Naive thymus-derived CD8-positive, alpha-beta T cell (primary cell): ENCODE measurements at regions not wholly inside any gene's neighbourhood (a gene's known extent, or its start where the extent isn't known, plus 50 kb on each side); places are given as distances from the start of the nearest gene placed in this dataset.
"Not testable (repeated sequence)": the region's sequence is repeated elsewhere in the genome, so short reads cannot be mapped to it uniquely, and the experiment has no call there.

ENCODE experiments used
- ATAC-seq, 2 donors: fragments of 150-1000 bp; cut with Tn5 transposase in 1 of 2; sonication (Bioruptor Pico), chemical (Tn5 transposase) in 1 of 2; 1 replicate in 1 of 2; 2 replicates in 1 of 2; pipeline ENCODE4 v1.10.0; 2021; ENCODE audit warnings: mild to moderate bottlenecking in 2 of 2, moderate library complexity in 2 of 2
- POLR2A ChIA-PET: fragments of 350-600 bp; sonication (Branson Sonifier 250); formaldehyde crosslinking; loops from one replicate; lab custom pipeline; 2021; ENCODE audit warnings: antibody characterized with exemption; lab: Charles Lee
- DNase-seq, 10 donors: peaks; one replicate each; pipeline versions ENCODE4 v3.0.0 to v3.0.0-alpha.2; 2020 to 2022
- H3K27ac Mint-ChIP-seq, 10 donors: one replicate each; pipeline ENCODE4 v1.8.0; 2020 to 2022; ENCODE audit warnings: mild to moderate bottlenecking in 10 of 10, mixed read lengths in 10 of 10, moderate library complexity in 4 of 10, inconsistent platforms in 1 of 10
- H3K27me3 Mint-ChIP-seq, 5 donors: one replicate each; pipeline ENCODE4 v1.8.0; 2021 to 2022; ENCODE audit warnings: mixed read lengths in 5 of 5
- H3K36me3 Mint-ChIP-seq, 3 donors: one replicate each; pipeline ENCODE4 v1.8.0; 2020 to 2022; ENCODE audit warnings: mixed read lengths in 3 of 3, mild to moderate bottlenecking in 2 of 3, inconsistent platforms in 1 of 3
- H3K4me1 Mint-ChIP-seq, 4 donors: one replicate each; pipeline ENCODE4 v1.8.0; 2021 to 2022; ENCODE audit warnings: mixed read lengths in 4 of 4
- H3K4me3 Mint-ChIP-seq, 10 donors: one replicate each; pipeline ENCODE4 v1.8.0; 2020 to 2022; ENCODE audit warnings: mild to moderate bottlenecking in 10 of 10, mixed read lengths in 10 of 10, moderate library complexity in 6 of 10, inconsistent platforms in 1 of 10
- H3K9me3 Mint-ChIP-seq, 9 donors: one replicate each; pipeline ENCODE4 v1.8.0; 2020 to 2022; ENCODE audit warnings: mixed read lengths in 9 of 9, mild to moderate bottlenecking in 3 of 9, inconsistent platforms in 1 of 9, moderate library complexity in 1 of 9

DNA sequence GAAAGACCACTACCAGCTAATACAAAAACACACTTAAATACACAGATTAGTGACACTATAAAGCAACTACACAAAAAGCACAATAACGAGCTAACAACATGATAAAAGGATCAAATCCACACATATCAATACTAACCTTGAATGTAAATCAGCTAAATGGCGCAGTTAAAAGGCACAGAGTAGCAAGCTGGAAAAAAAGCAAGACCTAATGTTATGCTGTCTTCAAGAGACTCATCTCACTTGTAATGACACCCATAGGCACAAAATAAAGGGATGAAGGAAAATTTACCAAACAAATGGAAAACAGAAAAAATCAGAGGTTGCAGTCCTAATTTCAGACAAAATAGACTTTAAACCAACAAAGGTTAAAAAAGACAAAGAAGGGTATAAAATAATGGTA is 86.3 kb downstream of the NUS1 start:
- POLR2A ChIA-PET, result no interaction called here
- H3K9me3 Mint-ChIP-seq, result peaks cover 7 to 28% (median 17%) of the 10 kb centered on the region in 9 donors
- no peak overlapping the region for H3K4me3 Mint-ChIP-seq
- no peaks in the 10 kb centered on the region for H3K4me1 Mint-ChIP-seq
- ATAC-seq, result no peak
- H3K36me3 Mint-ChIP-seq, result peaks cover 0 to 12% (median 0%) of the 10 kb centered on the region in 3 donors
- no peak for DNase-seq
- H3K27ac Mint-ChIP-seq, result no peak overlapping the region
- peaks cover 0 to 17% (median 4%) of the 10 kb centered on the region in 5 donors for H3K27me3 Mint-ChIP-seq

GRCh38 chr6:117771403-117771802 is 96.1 kb downstream of the NUS1 start:
- Mint-ChIP-seq H3K4me3 (no peak overlapping the region), H3K4me1 (no peaks in the 10 kb centered on the region), H3K9me3 (peaks cover 0 to 6% (median 0%) of the 10 kb centered on the region in 9 donors), H3K27me3 (peaks cover 0 to 16% (median 1%) of the 10 kb centered on the region in 5 donors), H3K36me3 (no peaks in the 10 kb centered on the region), H3K27ac (no peak overlapping the region)
- DNase-seq (no peak), ATAC-seq (no peak)
- POLR2A ChIA-PET, result no interaction called here

GRCh38 chr6:117776441-117776840 is 101.2 kb downstream of the NUS1 start:
- DNase-seq (no peak), ATAC-seq (no peak)
- Mint-ChIP-seq H3K27ac (no peak overlapping the region), H3K4me3 (no peak overlapping the region), H3K36me3 (no peaks in the 10 kb centered on the region), H3K9me3 (no peaks in the 10 kb centered on the region), H3K4me1 (no peaks in the 10 kb centered on the region), H3K27me3 (peaks cover 4 to 25% (median 10%) of the 10 kb centered on the region in 5 donors)
- POLR2A ChIA-PET, result no interaction called here

GRCh38 chr6:117781550-117781949 is 106.3 kb downstream of the NUS1 start:
- Mint-ChIP-seq H3K27ac (no peak overlapping the region), H3K4me1 (no peaks in the 10 kb centered on the region), H3K36me3 (no peaks in the 10 kb centered on the region), H3K9me3 (peaks cover 0 to 9% (median 0%) of the 10 kb centered on the region in 9 donors), H3K4me3 (no peak overlapping the region), H3K27me3 (peaks cover 7 to 25% (median 13%) of the 10 kb centered on the region in 5 donors)
- POLR2A ChIA-PET, result no interaction called here
- ATAC-seq (no peak), DNase-seq (no peak)

- Mint-ChIP-seq H3K27me3 (peaks cover 7 to 23% (median 13%) of the 10 kb centered on the region in 5 donors), H3K4me3 (no peak overlapping the region), H3K36me3 (no peaks in the 10 kb centered on the region), H3K4me1 (no peaks in the 10 kb centered on the region), H3K9me3 (peaks cover 0 to 9% (median 0%) of the 10 kb centered on the region in 9 donors), H3K27ac (no peak overlapping the region)
- ATAC-seq, result no peak
- POLR2A ChIA-PET, result no interaction called here
- DNase-seq, result no peak
These were observed 108.0 kb downstream of the NUS1 start for GRCh38 chr6:117783279-117783678.

- ATAC-seq, result no peak
- Mint-ChIP-seq H3K4me1 (no peaks in the 10 kb centered on the region), H3K27ac (no peak overlapping the region), H3K27me3 (peaks cover 0 to 15% (median 2%) of the 10 kb centered on the region in 5 donors), H3K4me3 (no peak overlapping the region), H3K9me3 (peaks cover 0 to 9% (median 0%) of the 10 kb centered on the region in 9 donors), H3K36me3 (no peaks in the 10 kb centered on the region)
- POLR2A ChIA-PET, result no interaction called here
- no peak for DNase-seq
These were observed 115.7 kb downstream of the NUS1 start for GRCh38 chr6:117791012-117791411.

GRCh38 chr6:117795234-117795633 is 111.8 kb upstream of the SLC35F1 start:
- Mint-ChIP-seq H3K9me3 (peaks cover 0 to 9% (median 0%) of the 10 kb centered on the region in 9 donors), H3K27ac (no peak overlapping the region), H3K36me3 (no peaks in the 10 kb centered on the region), H3K27me3 (peaks cover 0 to 15% (median 2%) of the 10 kb centered on the region in 5 donors), H3K4me3 (no peak overlapping the region), H3K4me1 (no peaks in the 10 kb centered on the region)
- ATAC-seq (no peak), DNase-seq (no peak)
- POLR2A ChIA-PET, result no interaction called here

GRCh38 chr6:117798819-117799218 is 108.2 kb upstream of the SLC35F1 start:
- H3K36me3 Mint-ChIP-seq, H3K27ac Mint-ChIP-seq, POLR2A ChIA-PET, H3K4me3 Mint-ChIP-seq, ATAC-seq, H3K4me1 Mint-ChIP-seq, DNase-seq: not testable (repeated sequence)
- Mint-ChIP-seq H3K27me3 (peaks cover 0 to 19% (median 6%) of the 10 kb centered on the region in 5 donors), H3K9me3 (peaks cover 0 to 10% (median 0%) of the 10 kb centered on the region in 9 donors)

- POLR2A ChIA-PET, result no interaction called here
- H3K4me3 Mint-ChIP-seq, result no peak overlapping the region
- no peak for ATAC-seq
- DNase-seq, result no peak
- peaks cover 0 to 25% (median 5%) of the 10 kb centered on the region in 9 donors for H3K9me3 Mint-ChIP-seq
- no peak overlapping the region for H3K27ac Mint-ChIP-seq
- no peaks in the 10 kb centered on the region for H3K4me1 Mint-ChIP-seq
- H3K27me3 Mint-ChIP-seq, result peaks cover 0 to 48% (median 7%) of the 10 kb centered on the region in 5 donors
- peaks cover 0 to 7% (median 0%) of the 10 kb centered on the region in 3 donors for H3K36me3 Mint-ChIP-seq
These were observed 96.8 kb upstream of the SLC35F1 start for GRCh38 chr6:117810269-117810668.

DNA sequence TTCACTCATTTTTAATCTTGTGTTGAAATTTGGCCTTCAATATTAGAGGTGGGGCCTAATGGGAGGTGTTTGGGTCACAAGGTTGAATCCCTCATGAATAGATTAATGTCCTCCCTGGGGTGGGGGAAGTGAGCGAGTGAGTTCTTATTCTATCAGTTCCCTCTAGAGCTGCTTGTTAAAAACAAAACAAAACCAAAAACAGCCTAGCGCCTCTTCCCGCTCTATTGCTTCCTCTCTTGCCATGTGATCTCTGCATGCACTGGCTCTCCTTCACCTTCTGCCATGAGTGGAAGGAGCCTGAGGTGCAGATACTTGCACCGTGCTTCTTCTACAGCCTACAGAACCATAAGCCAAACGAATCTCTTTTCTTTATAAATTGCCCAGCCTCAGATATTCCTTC is 89.6 kb upstream of the SLC35F1 start:
- H3K36me3 Mint-ChIP-seq, result peaks cover 0 to 5% (median 0%) of the 10 kb centered on the region in 3 donors
- H3K27ac Mint-ChIP-seq, result no peak overlapping the region
- ATAC-seq (no peak), DNase-seq (no peak)
- peaks cover 0 to 25% (median 8%) of the 10 kb centered on the region in 9 donors for H3K9me3 Mint-ChIP-seq
- POLR2A ChIA-PET, result no interaction called here
- H3K4me1 Mint-ChIP-seq, result no peaks in the 10 kb centered on the region
- H3K27me3 Mint-ChIP-seq, result peaks cover 0 to 11% (median 7%) of the 10 kb centered on the region in 5 donors
- no peak overlapping the region for H3K4me3 Mint-ChIP-seq

GRCh38 chr6:117817992-117818391 is 89.1 kb upstream of the SLC35F1 start:
- H3K27me3 Mint-ChIP-seq, result peaks cover 0 to 11% (median 7%) of the 10 kb centered on the region in 5 donors
- H3K4me1 Mint-ChIP-seq, result no peaks in the 10 kb centered on the region
- ATAC-seq, result no peak
- peaks cover 0 to 25% (median 8%) of the 10 kb centered on the region in 9 donors for H3K9me3 Mint-ChIP-seq
- no peak for DNase-seq
- peaks cover 0 to 5% (median 0%) of the 10 kb centered on the region in 3 donors for H3K36me3 Mint-ChIP-seq
- H3K27ac Mint-ChIP-seq, result no peak overlapping the region
- H3K4me3 Mint-ChIP-seq, result no peak overlapping the region
- POLR2A ChIA-PET, result no interaction called here

DNA sequence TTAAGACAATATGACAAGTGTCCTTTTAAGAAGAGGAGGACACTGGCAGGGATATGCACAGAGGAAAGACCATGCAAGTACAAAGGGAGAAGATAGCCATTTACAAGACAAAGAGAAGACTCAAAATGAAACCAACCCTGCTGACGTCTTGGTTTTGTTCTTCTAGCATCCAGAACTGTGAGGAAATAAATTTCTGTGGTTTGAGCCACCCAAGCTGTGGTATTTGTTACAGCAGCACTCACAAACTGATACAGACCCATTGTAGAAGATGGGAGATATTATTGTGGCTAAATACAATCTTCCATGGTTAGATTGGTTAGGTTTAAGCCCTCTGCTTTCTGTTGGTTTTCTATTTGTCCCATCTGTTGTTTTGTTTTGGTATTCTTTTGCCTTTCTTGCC is 88.6 kb upstream of the SLC35F1 start:
- Mint-ChIP-seq H3K4me1 (no peaks in the 10 kb centered on the region), H3K4me3 (peak overlapping the region in 1 of 10 donors; percentile 29), H3K9me3 (peaks cover 0 to 25% (median 8%) of the 10 kb centered on the region in 9 donors), H3K27ac (no peak overlapping the region), H3K36me3 (peaks cover 0 to 5% (median 0%) of the 10 kb centered on the region in 3 donors), H3K27me3 (peaks cover 0 to 15% (median 7%) of the 10 kb centered on the region in 5 donors)
- POLR2A ChIA-PET, result no interaction called here
- no peak for ATAC-seq
- DNase-seq, result no peak

- H3K9me3 Mint-ChIP-seq, result peaks cover 0 to 28% (median 11%) of the 10 kb centered on the region in 9 donors
- no peaks in the 10 kb centered on the region for H3K4me1 Mint-ChIP-seq
- no peak overlapping the region for H3K27ac Mint-ChIP-seq
- DNase-seq (no peak), ATAC-seq (no peak)
- H3K27me3 Mint-ChIP-seq, result peaks cover 14 to 29% (median 26%) of the 10 kb centered on the region in 5 donors
- POLR2A ChIA-PET, result no interaction called here
- peaks cover 0 to 16% (median 2%) of the 10 kb centered on the region in 3 donors for H3K36me3 Mint-ChIP-seq
- no peak overlapping the region for H3K4me3 Mint-ChIP-seq
These were observed 77.3 kb upstream of the SLC35F1 start for GRCh38 chr6:117829594-117830319.
